ENCODE measurements at regions not wholly inside any gene's neighbourhood (a gene's known extent, or its start where the extent isn't known, plus 50 kb on each side); places are given as distances from the start of the nearest gene placed in this dataset.

- no peak for DNase-seq
Observed at GRCh38 chr12:61365001-61365400, 895.2 kb upstream of the USP15 start.

- no peak for DNase-seq
Observed at GRCh38 chr12:61367281-61367785, 892.9 kb upstream of the USP15 start.

- DNase-seq = no peak
Observed at GRCh38 chr12:61369241-61369910, 890.8 kb upstream of the USP15 start.

- no peak for DNase-seq
Observed at GRCh38 chr12:61384511-61384910, 875.7 kb upstream of the USP15 start.

DNA sequence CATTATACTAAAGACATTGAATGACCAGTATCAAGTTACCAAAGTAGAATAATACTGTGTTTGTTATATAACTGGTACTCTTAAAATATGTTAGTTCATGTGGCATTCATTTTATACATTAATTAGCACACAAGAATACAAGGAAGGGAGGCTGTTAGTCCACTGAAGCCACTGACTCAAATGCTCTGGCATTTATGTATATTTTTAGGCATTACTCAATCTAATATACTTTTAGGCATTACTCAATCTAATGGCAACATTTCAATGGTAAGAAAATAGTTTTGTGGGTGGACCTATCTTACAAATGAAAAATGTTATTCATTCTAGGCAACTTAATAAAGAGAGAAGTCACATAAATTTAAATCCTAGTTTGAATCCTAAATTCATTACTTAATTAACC lies 874.4 kb upstream of the USP15 start:
- DNase-seq = no peak

DNA sequence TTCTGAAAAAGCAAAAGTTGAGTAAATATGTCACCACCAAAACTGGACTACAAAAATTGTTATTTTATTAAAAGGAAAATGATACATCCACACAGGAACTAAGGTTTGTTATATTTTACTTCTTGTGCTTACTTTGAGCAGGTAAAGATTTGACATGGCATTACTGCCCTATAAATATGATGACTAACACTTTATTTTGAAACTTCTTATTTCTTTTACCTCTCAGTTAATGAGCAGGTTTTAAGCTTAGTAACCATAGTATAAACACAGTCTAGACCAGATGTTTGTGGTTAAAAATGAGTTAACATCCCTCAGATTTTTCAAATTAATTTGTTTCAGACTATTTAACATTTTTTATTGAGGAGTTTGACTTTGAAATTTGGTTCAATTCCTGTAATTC lies 862.5 kb upstream of the USP15 start:
- no peak for DNase-seq

GRCh38 chr12:61412201-61412600 lies 848.0 kb upstream of the USP15 start:
- no peak for DNase-seq

GRCh38 chr12:61414470-61414869 lies 845.7 kb upstream of the USP15 start:
- DNase-seq = peak; percentile 74

DNA sequence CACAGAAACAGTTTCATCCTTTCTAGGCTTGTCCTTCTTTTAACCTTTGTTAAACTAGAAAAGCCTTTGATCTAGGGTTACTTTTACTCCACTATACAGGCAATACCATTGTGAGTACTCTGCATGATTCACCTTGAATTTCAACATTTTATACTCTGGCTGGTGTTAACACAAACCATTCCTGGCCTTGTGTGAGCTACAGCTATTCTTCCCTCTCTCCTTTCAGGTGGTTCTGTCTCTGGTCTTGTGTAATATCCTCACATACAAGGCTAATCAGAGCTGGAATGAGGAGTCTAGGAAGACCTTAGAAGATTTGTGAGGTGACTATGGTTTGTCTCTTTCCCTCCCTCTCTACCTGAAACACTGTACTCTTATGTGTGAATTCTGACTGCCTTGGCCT lies 837.4 kb upstream of the USP15 start:
- DNase-seq = no peak

GRCh38 chr12:61452076-61452475 lies 808.1 kb upstream of the USP15 start:
- DNase-seq = no peak

GRCh38 chr12:61487728-61488127 lies 772.5 kb upstream of the USP15 start:
- no peak for DNase-seq

- DNase-seq = no peak
Observed at GRCh38 chr12:61490526-61491498, 769.4 kb upstream of the USP15 start.

- no peak for DNase-seq
Observed at GRCh38 chr12:61502179-61502578, 758.0 kb upstream of the USP15 start.

- peak; percentile 18 for DNase-seq
Observed at GRCh38 chr12:61504396-61505080, 755.7 kb upstream of the USP15 start.

DNA sequence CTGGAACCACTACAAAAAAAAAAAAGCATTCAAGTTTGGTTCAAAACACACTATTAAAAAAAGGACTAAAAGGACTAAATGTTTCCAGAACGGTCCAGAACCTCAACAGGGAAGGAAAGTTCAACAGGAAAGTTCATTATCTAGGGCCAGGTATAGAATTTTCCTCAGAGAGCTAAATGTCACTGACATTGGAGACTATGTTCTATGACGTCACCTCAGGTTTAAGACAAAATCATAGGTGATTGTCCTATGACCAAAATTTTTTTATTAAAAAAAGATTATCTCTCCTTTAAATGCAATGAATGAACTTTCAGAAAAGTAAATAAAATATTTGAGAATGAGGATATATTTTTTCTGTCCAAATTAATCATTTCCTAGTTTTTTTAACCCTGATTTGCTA lies 746.7 kb upstream of the USP15 start:
- DNase-seq = no peak

- DNase-seq = no peak
Observed at GRCh38 chr12:61514016-61514415, 746.2 kb upstream of the USP15 start.

- DNase-seq = no peak
Observed at GRCh38 chr12:61521258-61521657, 738.9 kb upstream of the USP15 start.

DNA sequence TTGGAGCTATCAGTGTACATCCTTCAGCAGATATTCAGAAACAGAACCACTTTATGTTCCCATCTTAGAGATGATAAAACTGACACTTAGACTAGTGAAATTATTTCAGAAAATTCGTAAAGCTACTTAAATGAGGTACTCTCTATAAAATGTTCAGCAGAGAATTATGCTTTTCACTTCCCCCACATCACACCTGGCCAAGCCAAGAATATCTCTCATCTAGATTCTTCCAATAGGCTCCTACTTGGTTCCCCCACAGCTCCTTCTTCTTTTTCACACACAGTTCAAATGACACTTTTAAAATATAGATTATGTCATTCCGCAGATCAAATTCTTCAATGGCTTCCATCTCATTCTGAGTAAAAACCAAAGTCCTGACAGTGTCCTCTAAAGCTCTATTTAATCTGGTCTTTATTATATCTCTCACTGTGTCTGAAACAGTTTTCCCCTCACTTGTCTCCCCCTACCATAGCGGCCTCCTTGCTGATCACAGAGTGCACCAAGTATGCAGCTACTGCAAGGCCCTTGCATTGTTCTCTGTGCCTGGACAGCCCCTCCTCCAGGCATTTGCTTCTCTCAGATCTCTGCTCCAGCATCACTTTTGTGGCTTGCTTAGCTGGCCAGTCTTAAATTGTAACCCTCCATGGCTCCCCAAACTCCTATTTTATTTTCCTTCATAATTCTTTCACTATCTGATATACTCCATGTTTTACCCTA lies 736.8 kb upstream of the USP15 start:
- DNase-seq = no peak

GRCh38 chr12:61524851-61525250 lies 735.4 kb upstream of the USP15 start:
- DNase-seq = no peak

GRCh38 chr12:61525331-61525730 lies 734.9 kb upstream of the USP15 start:
- no peak for DNase-seq

GRCh38 chr12:61530456-61530855 lies 729.7 kb upstream of the USP15 start:
- no peak for DNase-seq

DNA sequence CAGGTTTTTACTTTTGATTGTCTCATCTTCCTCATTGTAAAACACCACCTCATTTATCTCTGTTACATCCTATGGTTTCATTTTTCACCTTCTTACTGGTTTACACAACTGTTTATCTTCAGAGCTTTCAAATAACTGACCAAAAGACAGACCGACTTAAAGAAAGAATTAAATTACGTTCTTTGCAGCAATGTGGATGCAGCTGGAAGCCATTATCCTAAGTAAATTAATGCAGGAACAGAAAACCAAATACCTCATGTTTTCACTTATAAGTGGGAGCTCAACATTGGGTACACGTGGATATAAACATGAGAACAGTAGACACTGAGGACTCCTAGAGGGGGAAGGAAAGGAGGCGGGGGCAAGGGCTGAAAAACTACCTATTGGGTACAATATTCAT lies 729.0 kb upstream of the USP15 start:
- no peak for DNase-seq

DNA sequence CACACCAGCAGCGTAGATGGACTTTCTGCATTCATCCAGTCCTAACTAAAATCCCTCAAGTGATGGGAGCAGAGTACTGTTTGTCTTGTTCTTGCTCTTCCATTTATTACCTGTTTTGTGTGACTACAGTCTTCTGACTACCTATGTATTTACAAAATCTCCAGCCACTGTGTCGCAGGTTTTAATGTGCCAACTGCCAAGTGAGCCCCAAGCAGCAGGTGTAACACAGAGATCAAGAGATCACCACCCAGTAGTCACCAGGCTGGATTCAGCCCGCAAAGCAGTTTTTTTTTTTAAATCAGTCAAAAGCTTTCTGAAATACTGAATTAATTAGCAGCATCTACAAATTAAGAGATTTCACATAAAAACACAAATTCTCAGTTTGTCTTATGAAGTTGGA lies 724.1 kb upstream of the USP15 start:
- DNase-seq = no peak

Data from NCI-H1417 treated with DMSO at 0.1 percent for 48 hours (cell line).